T-helper 1 cell treated with Interleukin-12 subunit alpha and Interleukin-12 subunit beta and Interleukin-4 antibody, amounts not matched to agents 30 μg/mL and 1 μg/mL, for 36 hours (primary cell): ENCODE measurements at regions not wholly inside any gene's neighbourhood (a gene's known extent, or its start where the extent isn't known, plus 50 kb on each side); places are given as distances from the start of the nearest gene placed in this dataset.

ENCODE experiments used
- H3K27ac Mint-ChIP-seq: one replicate; pipeline ENCODE4 v1.8.0; 2021; ENCODE audit warnings: mild to moderate bottlenecking, mixed read lengths
- H3K27me3 Mint-ChIP-seq: one replicate; pipeline ENCODE4 v1.8.0; 2021; ENCODE audit warnings: low read depth, mixed read lengths
- H3K36me3 Mint-ChIP-seq: one replicate; pipeline ENCODE4 v1.8.0; 2021; ENCODE audit warnings: low read depth, mixed read lengths
- H3K4me1 Mint-ChIP-seq: one replicate; pipeline ENCODE4 v1.8.0; 2021; ENCODE audit warnings: low read depth, mixed read lengths
- H3K4me3 Mint-ChIP-seq: one replicate; pipeline ENCODE4 v1.8.0; 2021; ENCODE audit warnings: mild to moderate bottlenecking, moderate library complexity, mixed read lengths
- H3K9me3 Mint-ChIP-seq: one replicate; pipeline ENCODE4 v1.8.0; 2021; ENCODE audit warnings: mixed read lengths

- no peaks in the 10 kb centered on the region for H3K36me3 Mint-ChIP-seq
- H3K27ac Mint-ChIP-seq = no peak overlapping the region
- H3K4me3 Mint-ChIP-seq = no peak overlapping the region
- H3K27me3 Mint-ChIP-seq = peaks cover 7% of the 10 kb centered on the region
- no peaks in the 10 kb centered on the region for H3K9me3 Mint-ChIP-seq
- no peaks in the 10 kb centered on the region for H3K4me1 Mint-ChIP-seq
Measured at GRCh38 chr1:30315185-30315960, 408.0 kb downstream of the MATN1 start.

- Mint-ChIP-seq H3K27ac (no peak overlapping the region), H3K36me3 (no peaks in the 10 kb centered on the region), H3K9me3 (no peaks in the 10 kb centered on the region), H3K4me1 (no peaks in the 10 kb centered on the region), H3K4me3 (no peak overlapping the region), H3K27me3 (peaks cover 7% of the 10 kb centered on the region)
Measured at GRCh38 chr1:30314591-30314990, 408.8 kb downstream of the MATN1 start.

- Mint-ChIP-seq H3K4me1 (no peaks in the 10 kb centered on the region), H3K27me3 (peaks cover 7% of the 10 kb centered on the region)
Measured at GRCh38 chr1:30313584-30313983, 409.8 kb downstream of the MATN1 start.

GRCh38 chr1:30313176-30313575, 410.2 kb downstream of the MATN1 start:
- H3K9me3 Mint-ChIP-seq = no peaks in the 10 kb centered on the region
- no peaks in the 10 kb centered on the region for H3K4me1 Mint-ChIP-seq
- H3K4me3 Mint-ChIP-seq = no peak overlapping the region
- no peak overlapping the region for H3K27ac Mint-ChIP-seq
- H3K27me3 Mint-ChIP-seq = peaks cover 7% of the 10 kb centered on the region
- H3K36me3 Mint-ChIP-seq = no peaks in the 10 kb centered on the region

More at GRCh38 chr1:30313584-30313983, 409.8 kb downstream of the MATN1 start:
- no peaks in the 10 kb centered on the region for H3K36me3 Mint-ChIP-seq
- no peak overlapping the region for H3K27ac Mint-ChIP-seq
- no peaks in the 10 kb centered on the region for H3K9me3 Mint-ChIP-seq
- H3K4me3 Mint-ChIP-seq = no peak overlapping the region

DNA sequence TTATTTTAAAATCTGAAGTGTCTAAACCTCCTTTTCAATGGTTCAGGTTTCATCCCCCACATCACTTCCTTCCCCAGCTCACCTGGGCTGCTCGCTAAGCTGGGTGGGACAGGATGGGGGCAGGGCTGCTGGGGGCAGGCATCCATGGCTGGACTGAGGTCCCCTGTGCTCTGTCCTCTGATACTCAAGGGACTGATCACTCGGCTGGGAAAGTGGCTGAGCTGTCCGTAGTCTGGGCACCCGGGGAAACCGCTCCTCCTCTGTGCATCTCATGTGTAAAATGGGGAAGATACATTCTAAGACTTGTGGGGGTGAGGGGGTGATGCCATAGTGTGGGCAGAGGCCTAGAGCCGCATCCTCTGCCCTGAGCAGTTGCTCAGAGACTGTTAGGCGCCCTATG, 411.2 kb downstream of the MATN1 start:
- H3K4me3 Mint-ChIP-seq = no peak overlapping the region
- H3K27ac Mint-ChIP-seq = no peak overlapping the region
- H3K36me3 Mint-ChIP-seq = no peaks in the 10 kb centered on the region
- no peaks in the 10 kb centered on the region for H3K9me3 Mint-ChIP-seq
- no peaks in the 10 kb centered on the region for H3K4me1 Mint-ChIP-seq
- peaks cover 3% of the 10 kb centered on the region for H3K27me3 Mint-ChIP-seq

- no peaks in the 10 kb centered on the region for H3K36me3 Mint-ChIP-seq
Measured at GRCh38 chr1:30311749-30312148, 411.6 kb downstream of the MATN1 start.

DNA sequence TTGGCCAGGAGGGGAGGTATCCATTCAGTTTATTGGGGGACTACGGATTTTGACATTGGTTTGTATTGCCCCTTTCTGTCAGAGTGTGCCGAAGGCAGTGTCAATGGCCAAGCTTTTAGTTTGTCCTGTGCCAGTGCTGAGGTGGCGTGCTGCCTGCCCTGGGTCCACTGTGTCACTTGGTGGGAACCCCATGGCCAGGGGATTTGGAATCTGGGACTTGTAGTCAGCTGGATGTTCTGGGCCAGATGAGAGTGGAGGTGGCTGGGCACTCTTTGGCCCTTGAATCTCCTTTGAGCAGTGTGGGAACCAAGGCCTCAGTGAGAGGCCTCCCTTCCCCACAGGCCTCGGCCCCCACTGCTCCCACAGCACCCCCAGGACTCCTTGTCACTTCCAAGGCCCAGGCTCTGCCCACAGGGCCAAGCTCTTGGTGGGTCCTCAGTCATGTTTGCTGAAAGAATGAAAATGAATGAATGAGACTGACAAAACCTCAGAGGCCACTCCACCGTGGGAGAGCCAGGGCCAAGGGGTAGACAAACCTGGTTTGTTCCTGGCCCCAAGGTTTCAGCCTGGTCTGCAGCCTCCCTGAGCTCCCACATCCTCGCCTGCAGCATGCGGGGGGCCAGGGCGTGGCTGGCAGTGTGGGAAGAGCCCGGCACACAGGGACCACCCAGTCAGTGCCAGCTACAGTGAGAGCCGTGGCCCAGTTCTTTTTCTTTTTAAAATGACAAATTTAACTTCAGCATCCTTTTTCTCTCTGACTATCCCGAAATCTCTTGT, 412.2 kb downstream of the MATN1 start:
- Mint-ChIP-seq H3K4me3 (no peak overlapping the region), H3K27ac (no peak overlapping the region), H3K9me3 (no peaks in the 10 kb centered on the region), H3K27me3 (peaks cover 3% of the 10 kb centered on the region), H3K4me1 (no peaks in the 10 kb centered on the region), H3K36me3 (no peaks in the 10 kb centered on the region)

More at GRCh38 chr1:30311749-30312148, 411.6 kb downstream of the MATN1 start:
- Mint-ChIP-seq H3K4me3 (no peak overlapping the region), H3K27ac (no peak overlapping the region), H3K9me3 (no peaks in the 10 kb centered on the region), H3K4me1 (no peaks in the 10 kb centered on the region), H3K27me3 (peaks cover 3% of the 10 kb centered on the region)

GRCh38 chr1:30307182-30307581, 416.2 kb downstream of the MATN1 start:
- no peak overlapping the region for H3K4me3 Mint-ChIP-seq
- peaks cover 3% of the 10 kb centered on the region for H3K27me3 Mint-ChIP-seq
- H3K9me3 Mint-ChIP-seq = no peaks in the 10 kb centered on the region
- H3K36me3 Mint-ChIP-seq = no peaks in the 10 kb centered on the region
- H3K27ac Mint-ChIP-seq = no peak overlapping the region
- H3K4me1 Mint-ChIP-seq = no peaks in the 10 kb centered on the region

DNA sequence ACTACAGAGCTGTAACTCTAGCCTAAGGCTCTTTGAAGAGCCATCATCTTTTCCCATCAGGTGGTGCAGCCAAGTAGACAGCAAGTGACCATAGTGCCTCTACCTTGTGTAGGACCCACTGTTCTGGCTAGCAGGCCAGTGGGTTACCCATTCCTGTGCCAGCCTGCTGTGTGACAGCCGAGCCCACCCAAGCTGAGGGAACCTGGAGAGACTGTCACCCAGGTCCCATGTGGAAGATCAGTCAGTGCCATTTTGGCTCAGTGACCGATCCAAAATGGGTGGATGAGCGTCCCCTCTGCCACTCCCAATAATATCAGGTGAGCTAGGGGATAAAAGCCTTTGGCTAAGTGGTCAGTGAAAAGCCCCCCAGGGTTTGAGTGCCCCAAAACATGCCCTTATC, 417.9 kb downstream of the MATN1 start:
- H3K9me3 Mint-ChIP-seq = no peaks in the 10 kb centered on the region
- no peaks in the 10 kb centered on the region for H3K27me3 Mint-ChIP-seq
- H3K36me3 Mint-ChIP-seq = no peaks in the 10 kb centered on the region
- H3K4me1 Mint-ChIP-seq = no peaks in the 10 kb centered on the region
- H3K4me3 Mint-ChIP-seq = no peak overlapping the region
- no peak overlapping the region for H3K27ac Mint-ChIP-seq

DNA sequence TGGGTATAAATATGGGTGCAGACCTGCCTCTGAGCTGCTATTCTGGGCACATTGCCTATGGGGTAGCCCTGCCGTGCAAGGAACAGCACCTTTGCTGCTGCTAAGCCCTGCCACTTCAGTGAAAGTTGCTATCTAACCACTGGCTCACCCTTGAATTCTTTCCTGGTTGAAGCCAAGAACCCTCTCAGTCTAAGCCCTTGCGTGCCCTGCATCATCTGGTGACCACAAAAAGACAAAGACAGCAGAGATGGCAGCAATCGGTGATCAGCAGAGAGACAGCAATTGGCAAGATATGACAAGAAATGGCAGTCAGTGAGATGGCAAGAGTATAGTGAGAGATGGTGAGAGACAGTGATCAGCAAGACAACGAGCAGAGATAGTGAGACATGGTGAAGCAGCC, 418.3 kb downstream of the MATN1 start:
- Mint-ChIP-seq H3K4me3 (no peak overlapping the region), H3K9me3 (no peaks in the 10 kb centered on the region), H3K36me3 (no peaks in the 10 kb centered on the region), H3K27me3 (no peaks in the 10 kb centered on the region), H3K4me1 (no peaks in the 10 kb centered on the region), H3K27ac (no peak overlapping the region)

DNA sequence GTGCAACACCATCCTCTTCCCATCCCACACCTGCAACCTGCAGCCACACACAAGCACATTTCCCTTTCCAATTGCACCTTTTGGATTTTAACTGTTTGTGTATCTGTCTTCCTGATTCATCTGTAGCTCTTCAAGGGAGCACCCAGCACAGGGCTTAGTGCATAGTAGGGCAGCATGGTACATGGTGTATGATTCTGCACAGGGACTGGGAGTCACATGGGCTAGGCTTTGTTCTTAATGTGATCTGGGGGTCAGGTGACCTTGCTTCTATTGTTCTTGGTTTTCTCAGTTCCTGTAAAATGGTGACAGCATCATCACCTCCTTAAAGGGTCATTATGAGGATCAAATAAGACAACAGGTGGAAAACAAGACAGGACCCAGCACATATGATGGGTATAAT, 419.3 kb downstream of the MATN1 start:
- Mint-ChIP-seq H3K4me3 (no peak overlapping the region), H3K27me3 (peaks cover 5% of the 10 kb centered on the region)

GRCh38 chr1:30303387-30303786, 420.0 kb downstream of the MATN1 start:
- Mint-ChIP-seq H3K9me3 (no peaks in the 10 kb centered on the region), H3K36me3 (no peaks in the 10 kb centered on the region), H3K27ac (no peak overlapping the region), H3K27me3 (peaks cover 5% of the 10 kb centered on the region), H3K4me1 (no peaks in the 10 kb centered on the region), H3K4me3 (no peak overlapping the region)

More for the DNA sequence above, 419.3 kb downstream of the MATN1 start:
- H3K4me1 Mint-ChIP-seq = no peaks in the 10 kb centered on the region
- no peaks in the 10 kb centered on the region for H3K36me3 Mint-ChIP-seq
- no peak overlapping the region for H3K27ac Mint-ChIP-seq
- no peaks in the 10 kb centered on the region for H3K9me3 Mint-ChIP-seq

- no peak overlapping the region for H3K27ac Mint-ChIP-seq
- H3K4me3 Mint-ChIP-seq = no peak overlapping the region
- H3K4me1 Mint-ChIP-seq = no peaks in the 10 kb centered on the region
- peaks cover under 1% of the 10 kb centered on the region for H3K9me3 Mint-ChIP-seq
- H3K36me3 Mint-ChIP-seq = no peaks in the 10 kb centered on the region
- H3K27me3 Mint-ChIP-seq = peaks cover 5% of the 10 kb centered on the region
Measured at GRCh38 chr1:30302858-30303257, 420.5 kb downstream of the MATN1 start.

- Mint-ChIP-seq H3K36me3 (no peaks in the 10 kb centered on the region), H3K27ac (no peak overlapping the region), H3K4me3 (no peak overlapping the region), H3K9me3 (peaks cover 5% of the 10 kb centered on the region), H3K27me3 (peaks cover 10% of the 10 kb centered on the region), H3K4me1 (no peaks in the 10 kb centered on the region)
Measured at GRCh38 chr1:30300669-30301068, 422.7 kb downstream of the MATN1 start.

DNA sequence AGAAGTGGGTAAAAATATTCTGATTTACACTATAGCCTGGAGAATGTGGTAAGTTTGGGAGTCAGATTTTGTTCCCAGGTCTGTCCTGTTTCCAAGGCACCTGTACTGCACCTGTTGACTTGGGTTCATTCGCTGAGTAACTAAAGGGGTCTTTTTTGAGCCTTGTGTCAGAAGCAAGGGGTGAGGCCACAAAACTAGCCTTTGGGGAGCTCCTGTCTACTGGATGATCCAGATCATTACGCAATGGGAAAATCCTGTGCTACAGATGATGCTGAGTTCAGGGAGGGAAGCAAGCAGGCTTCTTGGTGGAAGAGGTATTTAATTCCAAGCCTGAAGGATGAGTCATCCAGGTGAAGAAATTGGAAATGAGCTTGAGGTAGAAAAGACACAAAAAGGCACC, 424.0 kb downstream of the MATN1 start:
- H3K9me3 Mint-ChIP-seq = peaks cover 5% of the 10 kb centered on the region
- no peaks in the 10 kb centered on the region for H3K4me1 Mint-ChIP-seq
- H3K4me3 Mint-ChIP-seq = no peak overlapping the region
- no peaks in the 10 kb centered on the region for H3K36me3 Mint-ChIP-seq
- H3K27me3 Mint-ChIP-seq = peaks cover 10% of the 10 kb centered on the region
- H3K27ac Mint-ChIP-seq = no peak overlapping the region
